Esophagus squamous epithelium (tissue), 5 donors: ENCODE measurements at regions not wholly inside any gene's neighbourhood (a gene's known extent, or its start where the extent isn't known, plus 50 kb on each side); places are given as distances from the start of the nearest gene placed in this dataset.
"Not testable (repeated sequence)": the region's sequence is repeated elsewhere in the genome, so short reads cannot be mapped to it uniquely, and the experiment has no call there.

Experiments
- DNase-seq: peaks from one replicate; lab custom pipeline; 2025; lab: John Stamatoyannopoulos, UW
- H3K27ac ChIP-seq, 4 donors: fragments of 200-600 bp; sonication (generic); one replicate each; pipeline ENCODE4 v1.5.1; 2016 to 2019; ENCODE audit warnings: mild to moderate bottlenecking in 1 of 4
- H3K27me3 ChIP-seq, 4 donors: fragments of 200-600 bp; sonication (generic); 1 replicate in 3 of 4; 2 replicates in 1 of 4; pipeline versions ENCODE4 v1.5.1 to v1.6.0; 2017 to 2021; ENCODE audit warnings: antibody characterized with exemption in 1 of 4
- H3K36me3 ChIP-seq, 3 donors: fragments of 200-600 bp; sonication (generic); one replicate each; pipeline ENCODE4 v1.5.1; 2016 to 2019
- H3K4me1 ChIP-seq, 3 donors: fragments of 200-600 bp; sonication (generic); one replicate each; pipeline ENCODE4 v1.5.1; 2017 to 2019
- H3K4me3 ChIP-seq, 4 donors: fragments of 200-600 bp; sonication (generic); 1 replicate in 3 of 4; 2 replicates in 1 of 4; pipeline ENCODE4 v1.5.1; 2016 to 2019; ENCODE audit warnings: mild to moderate bottlenecking in 2 of 4, moderate library complexity in 1 of 4
- H3K9me3 ChIP-seq, 3 donors: fragments of 200-600 bp; sonication (generic); one replicate each; pipeline ENCODE4 v1.5.1; 2016 to 2019
- CTCF ChIP-seq, 6 experiments: fragments of 450-650 bp in 4 of 6; fragments of 200-600 bp in 2 of 6; sonication (generic) in 2 of 6; IDR thresholded peaks; one replicate each; pipeline ENCODE4 v1.5.1; 2016 to 2019; ENCODE audit warnings: antibody characterized with exemption in 6 of 6, mild to moderate bottlenecking in 4 of 6, moderate library complexity in 4 of 6
- POLR2A ChIP-seq, 4 donors: fragments of 450-650 bp; IDR thresholded peaks; one replicate each; pipeline ENCODE4 v1.6.1; 2017; ENCODE audit warnings: antibody characterized with exemption in 4 of 4, mild to moderate bottlenecking in 4 of 4, moderate library complexity in 3 of 4
- WGBS, 2 donors: methylation state at CpG; one replicate each; pipeline ENCODE4 v1.1.5; 2018; 5-methylcytosine and 5-hydroxymethylcytosine counted together
- intact Hi-C: fragments of 100-400 bp; cut with DNase I; formaldehyde crosslinking; loops from one replicate; pipeline ENCODE4 v1.15.0; 2022
- donor health status: DM: yes; HTN: yes; CAD: no.

- TF ChIP-seq CTCF (IDR thresholded peaks at IDR 0.05) (peak in 5 of 6 experiments; percentile 47 to 68 (median 55)), POLR2A (IDR thresholded peaks at IDR 0.05) (no peak)
- H3K4me3 ChIP-seq, result peak overlapping the region in 1 of 4 donors; percentile 26
- no peaks in the 10 kb centered on the region for H3K27me3 ChIP-seq
- no peaks in the 10 kb centered on the region for H3K9me3 ChIP-seq
- peak overlapping the region in 3 of 4 donors; percentile 21 to 53 (median 44) for H3K27ac ChIP-seq
- 19% methylated on average over 7 of the region's 7 CpGs for WGBS, 2 donors
- intact Hi-C loops, result no loop called here
- H3K4me1 ChIP-seq, result peaks cover 0 to 21% (median 0%) of the 10 kb centered on the region in 3 donors
- DNase-seq, result no peak
- H3K36me3 ChIP-seq, result no peaks in the 10 kb centered on the region
Measured at GRCh38 chr4:54440394-54441136, 211.5 kb downstream of the PDGFRA start.

- intact Hi-C loops, result no loop called here
- Histone ChIP-seq H3K4me1 (peaks cover 0 to 4% (median 0%) of the 10 kb centered on the region in 3 donors), H3K27me3 (no peaks in the 10 kb centered on the region), H3K9me3 (peaks cover 0 to 11% (median 9%) of the 10 kb centered on the region in 3 donors), H3K4me3 (no peak overlapping the region), H3K36me3 (no peaks in the 10 kb centered on the region), H3K27ac (no peak overlapping the region)
- no peak for DNase-seq
- no peak for TF ChIP-seq CTCF (IDR thresholded peaks at IDR 0.05)
Measured at GRCh38 chr4:54445866-54446265, 211.9 kb upstream of the KIT start.

- WGBS, 2 donors, result 35 to 48% methylated on average over 1 of the region's 1 CpG
- Histone ChIP-seq H3K4me3 (no peak overlapping the region), H3K9me3 (peaks cover 0 to 12% (median 9%) of the 10 kb centered on the region in 3 donors), H3K4me1 (no peaks in the 10 kb centered on the region), H3K36me3 (no peaks in the 10 kb centered on the region), H3K27me3 (no peaks in the 10 kb centered on the region), H3K27ac (no peak overlapping the region)
- DNase-seq, result no peak
- intact Hi-C loops, result no loop called here
- no peak for TF ChIP-seq CTCF (IDR thresholded peaks at IDR 0.05)
- no peak for TF ChIP-seq POLR2A (IDR thresholded peaks at IDR 0.05)
Measured at GRCh38 chr4:54446581-54446980, 211.2 kb upstream of the KIT start.

GRCh38 chr4:54447304-54447703, 210.5 kb upstream of the KIT start:
- Histone ChIP-seq H3K4me3 (no peak overlapping the region), H3K9me3 (peaks cover 0 to 12% (median 9%) of the 10 kb centered on the region in 3 donors), H3K27me3 (no peaks in the 10 kb centered on the region), H3K4me1 (no peaks in the 10 kb centered on the region), H3K27ac (no peak overlapping the region), H3K36me3 (no peaks in the 10 kb centered on the region)
- 78 to 85% methylated on average over 2 of the region's 2 CpGs for WGBS, 2 donors
- no peak for DNase-seq
- no peak for TF ChIP-seq POLR2A (IDR thresholded peaks at IDR 0.05)
- no peak for TF ChIP-seq CTCF (IDR thresholded peaks at IDR 0.05)
- intact Hi-C loops, result no loop called here

GRCh38 chr4:54449999-54450398, 207.8 kb upstream of the KIT start:
- no peak for DNase-seq
- H3K36me3 ChIP-seq, result no peaks in the 10 kb centered on the region
- 91 to 96% methylated on average over 5 of the region's 5 CpGs for WGBS, 2 donors
- H3K9me3 ChIP-seq, result peaks cover 0 to 12% (median 9%) of the 10 kb centered on the region in 3 donors
- no peak overlapping the region for H3K27ac ChIP-seq
- no peaks in the 10 kb centered on the region for H3K27me3 ChIP-seq
- H3K4me3 ChIP-seq, result no peak overlapping the region
- TF ChIP-seq CTCF (IDR thresholded peaks at IDR 0.05) (no peak), POLR2A (IDR thresholded peaks at IDR 0.05) (no peak)
- intact Hi-C loops, result no loop called here
- no peaks in the 10 kb centered on the region for H3K4me1 ChIP-seq

- H3K27ac ChIP-seq, H3K27me3 ChIP-seq, H3K36me3 ChIP-seq, H3K4me1 ChIP-seq, H3K4me3 ChIP-seq, intact Hi-C loops, DNase-seq: not testable (repeated sequence)
- 86 to 87% methylated on average over 9 of the region's 9 CpGs for WGBS, 2 donors
- H3K9me3 ChIP-seq, result peaks cover 0 to 18% (median 0%) of the 10 kb centered on the region in 3 donors
Measured at GRCh38 chr4:54466960-54467359, 190.8 kb upstream of the KIT start.
